Kidney (tissue), 13 donors: ENCODE measurements at regions not wholly inside any gene's neighbourhood (a gene's known extent, or its start where the extent isn't known, plus 50 kb on each side); places are given as distances from the start of the nearest gene placed in this dataset.

Experiments used
- DNase-seq, 5 donors: peaks; one replicate each; pipeline ENCODE4 v3.0.0-alpha.2; 2013 to 2020
- FAIRE-seq: peaks from 2 replicates; lab custom pipeline; 2012; peaks lifted over from hg19 to GRCh38; lab: Jason Lieb, UNC
- H3K27ac ChIP-seq, 2 donors: one replicate each; pipeline ENCODE4 v1.7.0; 2013; ENCODE audit warnings: low read depth in 2 of 2, low read length in 2 of 2, inconsistent platforms in 1 of 2
- H3K27me3 ChIP-seq: one replicate; pipeline ENCODE4 v1.7.1; 2013; ENCODE audit warnings: low read length, inconsistent platforms; ENCODE audit not compliant: control insufficient read depth, insufficient read depth
- H3K36me3 ChIP-seq, 3 donors: one replicate each; pipeline versions ENCODE4 v1.7.0 to v1.7.1; 2013; ENCODE audit warnings: low read length in 3 of 3, control low read depth in 1 of 3, inconsistent platforms in 1 of 3; ENCODE audit not compliant: insufficient read depth in 3 of 3, control insufficient read depth in 2 of 3
- H3K4me1 ChIP-seq, 3 donors: one replicate each; pipeline versions ENCODE4 v1.7.0 to v1.7.1; 2013; ENCODE audit warnings: low read length in 3 of 3, inconsistent platforms in 1 of 3, low read depth in 1 of 3; ENCODE audit not compliant: control insufficient read depth in 2 of 3, insufficient read depth in 2 of 3
- H3K4me3 ChIP-seq, 3 donors: one replicate each; pipeline versions ENCODE4 v1.7.0 to v1.8.1; 2013; ENCODE audit warnings: low read length in 3 of 3, control low read depth in 1 of 3, inconsistent platforms in 1 of 3
- H3K9ac ChIP-seq, 3 donors: one replicate each; pipeline versions ENCODE4 v1.7.0 to v1.7.1; 2013; ENCODE audit warnings: low read length in 3 of 3, control low read depth in 1 of 3, inconsistent platforms in 1 of 3
- H3K9me3 ChIP-seq, 3 donors: one replicate each; pipeline versions ENCODE4 v1.7.0 to v1.7.1; 2013; ENCODE audit warnings: low read length in 3 of 3, control low read depth in 1 of 3, inconsistent platforms in 1 of 3; ENCODE audit not compliant: control insufficient read depth in 2 of 3, insufficient read depth in 1 of 3
- intact Hi-C: fragments of 100-400 bp; cut with DNase I; formaldehyde crosslinking; loops from one replicate; pipeline ENCODE4 v1.11.1; 2022
- TF ChIP-seq, protein P1 (sequence below): IDR thresholded peaks from 3 replicates; pipeline ENCODE4 v1.5.1; 2012; ENCODE audit warnings: mild to moderate bottlenecking, moderate library complexity, borderline replicate concordance; ENCODE audit not compliant: insufficient read depth; ENCODE audit errors: extremely low read depth
- donor health status: control.
- donor health status: control.
- donor health status: control.
- donor health status: control.
- donor health status: control.
- donor health status: DM: yes; HTN: yes; CAD: no.
- donor health status: Normal renal cell carcinoma (clear cell type).

DNA sequence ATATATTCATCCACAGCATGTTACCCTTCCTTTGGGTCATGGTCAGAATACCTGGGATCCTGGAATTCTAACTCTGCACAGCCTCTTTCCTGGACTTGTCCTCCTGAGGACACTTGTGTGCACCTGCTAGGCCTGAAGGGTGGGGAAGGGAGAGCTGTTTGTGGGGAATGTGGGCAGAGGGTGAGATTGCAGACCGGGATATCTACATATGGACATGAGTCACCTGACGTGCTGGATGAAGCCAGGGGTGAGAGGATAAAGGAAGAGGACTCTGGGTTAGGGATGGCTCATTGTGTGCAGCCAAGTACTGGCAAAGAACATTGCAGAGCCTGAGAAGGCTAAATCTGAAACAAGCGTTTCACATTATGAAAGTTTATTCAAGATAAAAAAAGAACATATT is 241.4 kb upstream of the RPS23 start:
- Histone ChIP-seq H3K4me3 (no peak overlapping the region), H3K27ac (no peak overlapping the region), H3K4me1 (no peaks in the 10 kb centered on the region), H3K9ac (no peak overlapping the region), H3K36me3 (no peaks in the 10 kb centered on the region), H3K27me3 (no peaks in the 10 kb centered on the region), H3K9me3 (no peaks in the 10 kb centered on the region)
- no peak for FAIRE-seq
- no peak for DNase-seq
- intact Hi-C loops, result no loop called here
- TF ChIP-seq, protein P1, sequence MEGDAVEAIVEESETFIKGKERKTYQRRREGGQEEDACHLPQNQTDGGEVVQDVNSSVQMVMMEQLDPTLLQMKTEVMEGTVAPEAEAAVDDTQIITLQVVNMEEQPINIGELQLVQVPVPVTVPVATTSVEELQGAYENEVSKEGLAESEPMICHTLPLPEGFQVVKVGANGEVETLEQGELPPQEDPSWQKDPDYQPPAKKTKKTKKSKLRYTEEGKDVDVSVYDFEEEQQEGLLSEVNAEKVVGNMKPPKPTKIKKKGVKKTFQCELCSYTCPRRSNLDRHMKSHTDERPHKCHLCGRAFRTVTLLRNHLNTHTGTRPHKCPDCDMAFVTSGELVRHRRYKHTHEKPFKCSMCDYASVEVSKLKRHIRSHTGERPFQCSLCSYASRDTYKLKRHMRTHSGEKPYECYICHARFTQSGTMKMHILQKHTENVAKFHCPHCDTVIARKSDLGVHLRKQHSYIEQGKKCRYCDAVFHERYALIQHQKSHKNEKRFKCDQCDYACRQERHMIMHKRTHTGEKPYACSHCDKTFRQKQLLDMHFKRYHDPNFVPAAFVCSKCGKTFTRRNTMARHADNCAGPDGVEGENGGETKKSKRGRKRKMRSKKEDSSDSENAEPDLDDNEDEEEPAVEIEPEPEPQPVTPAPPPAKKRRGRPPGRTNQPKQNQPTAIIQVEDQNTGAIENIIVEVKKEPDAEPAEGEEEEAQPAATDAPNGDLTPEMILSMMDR, result no peak

DNA sequence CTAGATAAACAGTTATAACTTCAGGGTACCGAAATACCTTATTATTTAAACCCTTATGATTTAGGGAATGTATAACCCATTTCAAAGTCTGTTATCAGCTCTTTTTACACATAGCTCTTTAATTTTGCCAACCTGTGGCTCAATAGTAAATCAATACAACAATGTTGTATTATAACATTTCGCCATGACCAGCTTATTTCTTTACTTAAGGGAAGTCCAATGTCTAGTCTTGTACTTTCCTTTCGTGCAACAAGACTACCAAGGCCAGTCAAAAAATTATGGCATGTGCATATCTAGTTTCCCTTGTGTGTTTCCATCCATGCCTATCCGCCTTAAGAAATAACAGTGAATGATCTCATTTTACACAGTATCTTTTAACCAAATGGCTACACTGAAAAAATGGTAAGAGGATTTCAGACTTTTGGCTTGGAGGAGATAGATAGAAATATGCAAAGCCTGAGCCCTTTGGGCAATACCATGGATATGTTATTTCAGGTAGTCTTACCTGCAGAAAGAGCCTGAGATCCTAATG is 239.5 kb upstream of the RPS23 start:
- no peaks in the 10 kb centered on the region for H3K4me1 ChIP-seq
- H3K27ac ChIP-seq, result no peak overlapping the region
- intact Hi-C loops, result no loop called here
- no peak overlapping the region for H3K9ac ChIP-seq
- H3K27me3 ChIP-seq, result no peaks in the 10 kb centered on the region
- H3K36me3 ChIP-seq, result no peaks in the 10 kb centered on the region
- FAIRE-seq (no peak), DNase-seq (peak in 2 of 5 donors; percentile 58 to 62)
- no peaks in the 10 kb centered on the region for H3K9me3 ChIP-seq
- H3K4me3 ChIP-seq, result no peak overlapping the region
- TF ChIP-seq, protein P1, result no peak

DNA sequence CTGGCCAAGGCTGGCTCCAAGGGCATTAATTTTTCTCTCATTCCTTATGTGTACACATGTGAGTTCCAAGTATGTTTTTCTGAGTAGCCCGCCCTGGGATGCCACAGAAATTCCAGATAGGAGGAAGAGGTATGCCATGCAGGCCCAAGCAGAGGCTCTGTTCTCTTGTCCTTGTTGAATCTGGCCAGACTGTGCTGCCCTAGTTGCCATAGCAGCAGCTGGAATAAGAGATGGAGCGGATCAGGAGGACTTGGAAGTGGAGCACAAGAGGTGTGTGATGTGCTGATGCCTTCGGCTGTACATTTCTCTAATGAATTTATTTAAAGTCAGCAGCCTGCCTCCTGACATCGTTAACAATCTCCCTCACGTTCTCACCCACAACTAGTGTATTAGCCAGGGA is 235.6 kb upstream of the RPS23 start:
- intact Hi-C loops, result no loop called here
- Histone ChIP-seq H3K27me3 (no peaks in the 10 kb centered on the region), H3K4me3 (no peak overlapping the region)

More for the DNA sequence above, 235.6 kb upstream of the RPS23 start:
- FAIRE-seq, result no peak
- Histone ChIP-seq H3K36me3 (no peaks in the 10 kb centered on the region), H3K9ac (no peak overlapping the region), H3K9me3 (no peaks in the 10 kb centered on the region), H3K4me1 (no peaks in the 10 kb centered on the region), H3K27ac (no peak overlapping the region)
- peak in 4 of 5 donors; percentile 47 to 56 (median 50) for DNase-seq
- TF ChIP-seq, protein P1, result no peak
